ENCODE measurements at regions not wholly inside any gene's neighbourhood (a gene's known extent, or its start where the extent isn't known, plus 50 kb on each side); places are given as distances from the start of the nearest gene placed in this dataset.

DNA sequence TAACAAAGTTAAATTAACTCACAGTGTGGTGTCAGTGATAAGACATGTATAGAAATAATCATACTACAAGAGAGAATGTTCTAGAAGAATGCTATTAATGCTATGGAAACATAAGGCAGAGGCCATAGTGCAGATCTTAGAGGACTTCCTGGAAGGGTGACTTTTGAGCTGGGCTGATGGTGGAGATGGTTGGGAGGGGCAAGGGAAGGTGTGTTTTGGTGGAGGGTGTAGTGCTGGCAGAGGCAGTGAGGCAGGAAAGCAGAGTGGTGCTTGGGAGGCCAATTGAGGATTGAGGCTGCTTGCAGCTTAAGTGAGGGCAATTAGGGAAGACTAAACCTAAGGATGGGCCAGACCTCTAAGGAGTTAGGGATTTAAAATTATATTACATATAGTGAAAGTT is 58.5 kb upstream of the FNDC1 start:
- no peak for DNase-seq (ENCODE audit: low read depth)
- no peak for TF ChIP-seq CTCF (IDR thresholded peaks at IDR 0.05; ENCODE audit: control insufficient read depth, extremely low read depth, insufficient read depth)
- H3K4me3 ChIP-seq (ENCODE audit: low read depth, low read length) = no peak overlapping the region

DNA sequence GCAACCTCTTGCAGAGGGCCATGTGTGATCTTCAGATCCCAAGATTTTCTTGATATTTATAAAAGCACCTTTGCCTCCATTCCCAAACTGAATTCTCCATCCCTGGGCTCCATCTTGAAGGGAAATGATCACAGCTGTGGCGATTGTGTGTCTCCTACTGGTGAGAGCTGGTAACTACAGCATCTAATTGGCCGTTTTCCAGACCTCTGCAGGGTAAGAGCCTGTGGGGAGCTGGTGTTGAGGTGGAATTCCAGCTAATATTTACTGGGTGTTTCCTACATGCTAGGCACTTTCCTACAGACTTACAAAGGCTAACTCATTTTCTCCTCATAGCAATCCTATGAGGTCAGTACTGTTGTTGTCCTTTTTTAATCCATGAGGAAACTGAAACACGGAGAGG is 59.2 kb upstream of the FNDC1 start:
- H3K4me3 ChIP-seq (ENCODE audit: low read depth, low read length) = no peak overlapping the region
- TF ChIP-seq CTCF (IDR thresholded peaks at IDR 0.05; ENCODE audit: control insufficient read depth, extremely low read depth, insufficient read depth) = peak; percentile 25; the same call in 1 of the 2 replicates
- no peak for DNase-seq (ENCODE audit: low read depth)

DNA sequence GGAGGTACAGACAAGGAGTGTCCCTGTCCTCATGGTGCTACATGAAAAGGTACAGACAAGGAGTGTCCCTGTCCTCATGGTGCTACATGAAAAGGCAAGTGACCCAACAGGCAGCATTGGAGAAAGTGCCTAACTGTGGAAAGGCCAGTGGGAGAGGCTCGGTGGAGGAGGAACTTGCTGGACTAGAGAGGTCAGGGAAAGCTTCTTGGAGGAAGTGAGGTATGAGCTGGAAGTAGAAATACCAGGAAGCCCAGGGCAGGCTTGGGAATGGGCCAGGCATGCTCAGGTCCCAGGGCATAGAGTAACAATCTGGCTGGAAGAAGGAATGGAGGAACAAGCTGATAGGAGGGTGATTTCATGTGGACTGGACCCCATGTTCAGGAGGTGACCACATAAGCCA is 59.8 kb upstream of the FNDC1 start:
- no peak for TF ChIP-seq CTCF (IDR thresholded peaks at IDR 0.05; ENCODE audit: control insufficient read depth, extremely low read depth, insufficient read depth)
- no peak overlapping the region for H3K4me3 ChIP-seq (ENCODE audit: low read depth, low read length)
- DNase-seq (ENCODE audit: low read depth) = no peak

GRCh38 chr6:159108426-159108985 is 60.7 kb upstream of the FNDC1 start:
- no peak overlapping the region for H3K4me3 ChIP-seq (ENCODE audit: low read depth, low read length)
- TF ChIP-seq CTCF (IDR thresholded peaks at IDR 0.05; ENCODE audit: control insufficient read depth, extremely low read depth, insufficient read depth) = no peak
- no peak for DNase-seq (ENCODE audit: low read depth)

- TF ChIP-seq CTCF (IDR thresholded peaks at IDR 0.05; ENCODE audit: control insufficient read depth, extremely low read depth, insufficient read depth) = no peak
- no peak for DNase-seq (ENCODE audit: low read depth)
- H3K4me3 ChIP-seq (ENCODE audit: low read depth, low read length) = no peak overlapping the region
These were observed 61.5 kb upstream of the FNDC1 start for GRCh38 chr6:159107451-159108260.

GRCh38 chr6:159106627-159107241 is 61.9 kb upstream of the TAGAP start:
- H3K4me3 ChIP-seq (ENCODE audit: low read depth, low read length) = no peak overlapping the region
- no peak for DNase-seq (ENCODE audit: low read depth)
- TF ChIP-seq CTCF (IDR thresholded peaks at IDR 0.05; ENCODE audit: control insufficient read depth, extremely low read depth, insufficient read depth) = no peak
